Suppressor macrophage (primary cell): ENCODE measurements at regions not wholly inside any gene's neighbourhood (a gene's known extent, or its start where the extent isn't known, plus 50 kb on each side); places are given as distances from the start of the nearest gene placed in this dataset.

ENCODE experiments used
- DNase-seq, 4 experiments: peaks; one replicate each; pipeline ENCODE4 v3.0.0-alpha.2; 2020 to 2022

DNA sequence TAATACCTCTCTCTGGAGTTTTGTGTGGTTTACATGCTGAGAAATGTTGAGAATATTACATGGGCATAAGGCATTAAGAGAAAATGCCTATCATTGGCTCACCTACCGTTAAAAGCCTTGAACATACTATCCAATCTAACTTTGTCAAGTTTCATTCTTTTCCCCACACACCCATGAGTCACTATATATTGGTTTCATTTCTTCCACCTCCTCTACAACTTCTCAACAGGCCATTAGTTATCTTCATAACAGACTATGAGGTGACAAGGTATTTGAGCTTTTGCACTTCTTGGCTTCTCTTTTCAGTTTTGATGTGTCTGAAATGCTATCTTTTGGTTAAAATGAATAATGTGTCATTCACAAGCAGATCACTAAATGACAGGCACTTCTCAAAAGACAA is 288.0 kb downstream of the KCNN2 start:
- no peak for DNase-seq

DNA sequence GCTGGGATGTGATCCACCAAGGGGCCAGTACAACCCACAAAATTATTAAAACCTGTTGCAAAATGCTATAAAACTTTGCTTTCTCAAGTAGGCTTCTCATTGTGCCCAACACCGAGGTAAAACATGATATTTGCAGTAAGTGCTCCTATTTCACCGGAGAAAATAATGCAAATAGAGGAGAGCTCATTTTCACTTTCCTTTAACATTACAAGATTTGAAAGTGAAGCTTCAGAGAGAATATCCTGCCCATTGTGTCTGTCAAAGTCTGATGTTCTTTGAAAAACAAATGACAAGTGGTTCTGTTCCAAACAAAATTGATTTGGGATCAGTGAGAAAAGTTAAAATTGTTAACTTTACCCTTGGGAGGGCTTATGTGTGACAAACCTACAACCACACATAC is 287.1 kb downstream of the KCNN2 start:
- DNase-seq, result no peak

DNA sequence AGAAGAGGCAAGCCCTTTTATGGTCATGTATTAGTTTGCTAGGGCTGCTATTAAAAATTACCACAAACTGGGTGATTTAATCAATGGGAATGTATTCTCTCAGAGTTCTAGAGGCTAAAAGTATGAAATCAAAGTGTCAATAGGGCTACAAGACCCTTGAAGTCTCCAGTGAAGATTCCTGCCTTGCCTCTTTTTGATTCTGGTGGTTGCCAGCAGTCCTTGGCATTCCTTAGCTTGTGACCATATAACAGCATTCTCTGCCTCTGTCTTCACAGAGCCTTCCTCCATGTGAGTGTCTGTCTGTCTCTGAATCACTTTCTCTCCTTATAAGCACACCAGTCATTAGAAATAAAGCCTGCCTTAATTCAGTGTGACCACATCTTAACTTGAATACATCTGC is 282.7 kb downstream of the KCNN2 start:
- DNase-seq, result no peak

DNA sequence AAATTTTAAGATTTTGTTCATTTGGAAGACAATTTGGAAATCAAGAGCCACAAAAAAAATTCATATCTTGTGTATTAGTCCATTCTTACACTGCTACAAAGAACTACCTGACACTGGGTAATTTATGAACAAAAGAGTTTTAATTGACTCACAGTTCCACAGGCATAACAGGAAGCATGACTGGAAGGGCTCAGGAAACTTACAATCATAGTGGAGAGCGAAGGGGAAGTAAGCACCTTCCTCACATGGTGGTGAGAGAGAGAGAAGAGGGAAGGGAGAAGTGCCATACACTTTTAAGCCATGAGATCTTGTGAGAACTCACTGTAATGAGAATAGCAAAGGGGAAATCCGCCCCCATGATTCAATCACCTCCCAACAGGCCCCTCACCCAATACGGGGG is 274.4 kb downstream of the KCNN2 start:
- no peak for DNase-seq

DNA sequence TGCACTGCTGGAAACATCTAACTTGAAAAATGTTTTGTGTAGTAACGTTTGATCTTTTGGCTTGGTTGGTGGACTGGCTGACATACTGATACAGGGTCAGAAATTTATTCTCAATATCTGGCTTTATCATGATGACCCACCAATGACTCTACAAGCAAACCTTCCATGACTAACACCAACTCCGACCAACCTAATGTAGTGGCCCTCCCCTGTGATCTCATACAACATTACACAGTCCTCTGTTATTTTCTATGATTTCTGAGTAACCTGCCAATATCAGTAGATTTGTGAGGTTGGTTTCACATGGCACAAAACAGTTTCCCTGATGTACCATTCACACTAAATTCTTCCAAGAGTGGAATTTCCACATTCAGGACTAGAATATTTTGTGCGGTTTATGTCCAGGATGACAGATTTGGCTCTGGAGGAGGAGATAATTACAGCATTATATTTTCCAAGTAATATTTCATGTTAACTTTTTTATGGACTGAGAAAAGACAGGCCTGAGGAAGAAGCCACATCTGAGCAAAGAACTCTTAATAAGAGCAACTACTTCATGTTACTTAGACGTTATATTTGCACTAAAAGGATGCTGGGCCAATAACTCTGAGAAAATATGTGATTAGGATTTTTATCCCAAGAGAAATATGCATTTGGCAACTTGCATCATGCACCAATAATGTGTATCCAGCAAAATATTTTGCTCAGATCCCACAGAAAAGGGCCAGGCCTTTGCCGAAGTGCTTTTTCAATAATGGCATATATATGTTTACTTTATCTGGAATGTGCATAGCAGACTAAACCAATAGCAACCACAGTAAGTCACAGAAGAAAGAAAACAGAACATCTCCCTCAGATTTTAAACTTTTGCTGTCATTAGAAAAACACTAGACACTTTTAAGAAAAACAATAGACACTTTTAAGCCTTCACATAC is 273.4 kb downstream of the KCNN2 start:
- no peak for DNase-seq

DNA sequence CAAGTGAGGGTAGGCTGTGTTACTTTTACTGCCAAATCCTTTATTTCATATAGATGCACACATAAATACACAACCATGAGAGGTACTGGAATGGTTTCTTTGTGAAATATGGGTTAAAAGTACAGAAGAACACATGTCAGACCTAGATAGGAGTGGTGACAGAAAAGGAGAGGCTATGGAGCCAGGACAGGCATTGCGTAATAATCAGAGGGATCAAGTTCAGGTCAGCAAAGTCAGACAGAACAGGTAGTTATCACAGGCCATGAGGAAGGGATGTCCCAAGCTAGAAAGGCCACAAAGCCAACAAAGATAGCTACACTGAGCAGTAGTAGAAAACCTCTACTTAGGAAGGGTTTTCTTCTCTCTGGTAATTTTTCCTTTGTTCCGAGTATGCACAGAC is 272.6 kb downstream of the KCNN2 start:
- DNase-seq, result no peak

DNA sequence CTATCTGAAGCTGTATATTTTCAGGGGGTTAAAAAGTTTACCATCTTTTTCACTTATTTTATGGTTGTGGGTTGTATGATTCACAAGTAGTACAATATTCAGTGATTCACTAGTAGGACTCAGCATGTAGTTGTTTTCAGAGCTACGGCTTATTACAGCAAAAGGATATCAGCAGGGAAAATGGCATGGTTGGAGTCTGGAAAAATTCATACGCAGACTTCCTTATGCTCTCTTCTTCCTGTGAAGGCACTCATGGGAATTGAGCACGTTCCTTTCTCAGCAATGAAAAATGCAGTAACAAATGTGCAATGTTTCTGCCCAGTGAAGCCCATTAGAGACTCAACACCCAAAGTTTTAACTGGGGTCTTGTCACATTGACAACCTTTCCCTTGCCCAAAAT is 250.5 kb downstream of the KCNN2 start:
- DNase-seq, result no peak

DNA sequence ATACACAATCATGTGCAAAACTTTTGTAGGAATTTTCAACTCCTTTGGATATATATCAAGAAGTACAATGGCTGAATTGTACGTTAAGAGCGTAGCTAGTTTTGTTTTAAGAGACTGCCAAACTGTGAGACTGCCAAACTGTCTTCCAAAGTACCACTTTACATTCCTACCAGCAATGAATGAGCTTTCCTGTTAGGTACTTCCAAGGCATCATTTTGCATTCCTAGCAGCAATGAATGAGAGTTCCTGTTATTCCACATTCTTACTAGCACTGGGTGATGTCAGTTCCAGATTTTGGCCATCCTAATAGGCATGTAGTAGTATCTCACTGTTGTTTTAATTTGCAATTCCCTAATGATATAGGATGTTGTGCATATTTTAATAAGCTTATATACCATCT is 219.3 kb downstream of the KCNN2 start:
- no peak for DNase-seq

DNA sequence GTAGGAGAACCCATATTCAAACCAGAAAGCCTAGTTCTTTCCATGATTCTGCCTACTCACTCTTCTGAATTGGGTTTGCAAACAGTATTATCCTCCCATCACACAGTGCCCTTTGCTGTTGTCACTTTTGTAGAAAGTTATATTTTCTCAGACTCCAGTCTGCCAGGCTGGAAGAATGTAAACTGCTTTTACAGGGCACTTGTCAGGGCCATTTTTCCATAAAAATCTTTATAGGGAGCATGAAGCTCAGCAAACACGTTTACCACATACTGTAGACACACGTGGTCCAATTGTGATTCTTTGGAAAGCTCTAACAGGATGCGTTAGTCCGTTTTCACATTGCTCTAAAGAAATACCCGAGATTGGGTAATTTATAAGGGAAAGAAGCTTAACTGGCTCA is 204.0 kb downstream of the KCNN2 start:
- no peak for DNase-seq

DNA sequence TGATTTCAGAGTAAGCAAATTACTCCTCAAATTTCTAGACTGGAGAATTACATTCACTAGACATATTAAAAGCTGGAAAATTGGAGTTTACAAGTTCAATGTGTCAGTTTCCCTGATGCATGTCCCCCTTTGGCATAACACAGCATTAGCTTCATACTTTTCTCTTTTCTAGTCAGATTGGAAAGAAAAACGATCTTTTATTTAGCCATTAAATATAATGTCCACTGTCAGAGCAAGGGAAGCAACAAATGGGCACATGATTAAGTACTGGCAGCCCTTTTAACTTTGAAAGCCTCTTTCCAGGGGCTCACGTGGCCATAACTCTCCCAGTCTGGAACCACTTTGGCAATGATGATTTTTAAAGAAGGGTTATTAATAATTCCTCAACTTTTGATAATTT is 203.3 kb downstream of the KCNN2 start:
- DNase-seq, result no peak

DNA sequence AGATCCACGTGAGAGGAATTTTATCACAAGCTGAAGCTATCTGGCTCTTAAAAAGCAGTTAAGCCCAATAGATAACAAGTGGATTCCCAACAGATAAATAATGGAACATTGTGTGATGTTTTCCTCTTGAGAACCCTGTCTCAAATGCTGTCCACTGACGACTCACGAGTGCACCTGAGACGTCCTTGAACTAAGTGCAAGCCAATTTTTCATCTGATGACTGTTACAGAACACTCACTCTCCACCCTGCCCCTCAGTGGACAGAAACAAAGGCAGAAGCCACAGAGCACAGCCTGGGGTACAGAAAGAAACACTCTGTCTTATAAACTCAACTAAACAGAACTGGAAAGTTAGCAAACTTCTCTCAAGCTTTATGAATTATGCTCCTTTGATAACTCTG is 199.5 kb downstream of the KCNN2 start:
- DNase-seq, result no peak
